Fibroblast of lung (primary cell): ENCODE measurements at regions not wholly inside any gene's neighbourhood (a gene's known extent, or its start where the extent isn't known, plus 50 kb on each side); places are given as distances from the start of the nearest gene placed in this dataset.

Experiments used
- DNase-seq, 2 donors: peaks; one replicate each; pipeline versions ENCODE4 v3.0.0 to v3.0.0-alpha.2; 2010; ENCODE audit warnings: low read depth in 2 of 2
- H2AFZ ChIP-seq: 2 replicates; pipeline ENCODE4 v1.5.1; 2012; ENCODE audit warnings: low read length, control low read depth, inconsistent platforms
- H3K27ac ChIP-seq: 2 replicates; pipeline ENCODE4 v1.5.1; 2011; ENCODE audit warnings: low read length, control low read depth; ENCODE audit not compliant: insufficient read depth
- H3K27me3 ChIP-seq: 2 replicates; pipeline ENCODE4 v1.5.1; 2011; ENCODE audit warnings: mild to moderate bottlenecking, low read length; ENCODE audit not compliant: control insufficient read depth, insufficient read depth
- H3K36me3 ChIP-seq: 2 replicates; pipeline ENCODE4 v1.5.1; 2011; ENCODE audit warnings: low read length; ENCODE audit not compliant: control insufficient read depth, insufficient read depth
- H3K4me1 ChIP-seq: 2 replicates; pipeline ENCODE4 v1.5.1; 2011; ENCODE audit warnings: low read length; ENCODE audit not compliant: control insufficient read depth, insufficient read depth; ENCODE audit errors: extremely low read depth
- H3K4me2 ChIP-seq: 2 replicates; pipeline ENCODE4 v1.5.1; 2011; ENCODE audit warnings: low read length, control low read depth; ENCODE audit not compliant: insufficient read depth; ENCODE audit errors: extremely low read depth
- H3K4me3 ChIP-seq, 4 experiments: fragments of 200-600 bp in 1 of 4; sonication (generic) in 1 of 4; replicated peaks in 1 of 4; 2 replicates each; pipeline ENCODE4 v1.5.1; 2011 to 2016; ENCODE audit warnings: low read length in 4 of 4, low read depth in 3 of 4, mild to moderate bottlenecking in 3 of 4, control low read depth in 2 of 4, inconsistent platforms in 1 of 4, mixed read lengths in 1 of 4; ENCODE audit not compliant: insufficient read depth in 1 of 4; ENCODE audit errors: control extremely low read depth in 1 of 4
- H3K79me2 ChIP-seq: 2 replicates; pipeline ENCODE4 v1.5.1; 2012; ENCODE audit warnings: mild to moderate bottlenecking, low read length, inconsistent platforms; ENCODE audit not compliant: control insufficient read depth, insufficient read depth
- H3K9ac ChIP-seq: 2 replicates; pipeline ENCODE4 v1.5.1; 2011; ENCODE audit warnings: mild to moderate bottlenecking, low read length, control low read depth; ENCODE audit not compliant: insufficient read depth
- H3K9me3 ChIP-seq: 2 replicates; pipeline ENCODE4 v1.5.1; 2012; ENCODE audit warnings: low read depth, low read length; ENCODE audit not compliant: control insufficient read depth, insufficient read depth
- H4K20me1 ChIP-seq: 2 replicates; pipeline ENCODE4 v1.5.1; 2011; ENCODE audit warnings: low read length; ENCODE audit not compliant: control insufficient read depth, insufficient read depth; ENCODE audit errors: extremely low read depth
- CTCF ChIP-seq, 2 donors: IDR thresholded peaks in 1 of 2; conservative IDR thresholded peaks in 1 of 2; 1 replicate in 1 of 2; 2 replicates in 1 of 2; pipeline ENCODE4 v1.5.1; 2011 to 2012; ENCODE audit warnings: low read length in 2 of 2, control low read depth in 1 of 2, inconsistent platforms in 1 of 2, low read depth in 1 of 2, mild to moderate bottlenecking in 1 of 2
- EZH2 ChIP-seq: IDR thresholded peaks from 2 replicates; pipeline ENCODE4 v1.5.1; 2012; ENCODE audit warnings: low read length, control low read depth, mild to moderate bottlenecking; ENCODE audit errors: missing control alignments

GRCh38 chr2:118689874-118690273, 157.6 kb downstream of the EN1 start:
- no peaks in the 10 kb centered on the region for H3K36me3 ChIP-seq
- no peak overlapping the region for H3K4me3 ChIP-seq
- H4K20me1 ChIP-seq = no peaks in the 10 kb centered on the region
- no peaks in the 10 kb centered on the region for H3K4me1 ChIP-seq
- no peaks in the 10 kb centered on the region for H3K27me3 ChIP-seq
- H3K9ac ChIP-seq = no peak overlapping the region
- H3K9me3 ChIP-seq = no peaks in the 10 kb centered on the region
- H3K4me2 ChIP-seq = no peak overlapping the region
- TF ChIP-seq EZH2 (no peak), CTCF (conservative IDR thresholded peaks at IDR 0.05 in 1 of 2, IDR thresholded peaks at IDR 0.05 in 1 of 2; ENCODE audit: low read depth in 1 of 2, low read length in 2 of 2) (no peak)
- no peak overlapping the region for H2AFZ ChIP-seq
- H3K79me2 ChIP-seq = no peaks in the 10 kb centered on the region
- DNase-seq = no peak
- no peak overlapping the region for H3K27ac ChIP-seq

GRCh38 chr2:118689456-118689855, 158.0 kb downstream of the EN1 start:
- Histone ChIP-seq H3K9ac (no peak overlapping the region), H3K4me1 (no peaks in the 10 kb centered on the region), H3K27ac (no peak overlapping the region), H4K20me1 (no peaks in the 10 kb centered on the region), H3K9me3 (no peaks in the 10 kb centered on the region), H3K4me3 (no peak overlapping the region), H2AFZ (no peak overlapping the region), H3K79me2 (no peaks in the 10 kb centered on the region), H3K4me2 (no peak overlapping the region), H3K36me3 (no peaks in the 10 kb centered on the region), H3K27me3 (no peaks in the 10 kb centered on the region)
- TF ChIP-seq EZH2 = no peak
- no peak for TF ChIP-seq CTCF (conservative IDR thresholded peaks at IDR 0.05 in 1 of 2, IDR thresholded peaks at IDR 0.05 in 1 of 2; ENCODE audit: low read depth in 1 of 2, low read length in 2 of 2)
- no peak for DNase-seq

GRCh38 chr2:118689033-118689432, 158.4 kb downstream of the EN1 start:
- Histone ChIP-seq H2AFZ (no peak overlapping the region), H4K20me1 (no peaks in the 10 kb centered on the region), H3K4me1 (no peaks in the 10 kb centered on the region), H3K4me3 (no peak overlapping the region), H3K79me2 (no peaks in the 10 kb centered on the region), H3K27ac (no peak overlapping the region), H3K4me2 (no peak overlapping the region), H3K27me3 (no peaks in the 10 kb centered on the region), H3K9me3 (no peaks in the 10 kb centered on the region), H3K36me3 (no peaks in the 10 kb centered on the region), H3K9ac (no peak overlapping the region)
- TF ChIP-seq CTCF (conservative IDR thresholded peaks at IDR 0.05 in 1 of 2, IDR thresholded peaks at IDR 0.05 in 1 of 2; ENCODE audit: low read depth in 1 of 2, low read length in 2 of 2) = no peak
- no peak for TF ChIP-seq EZH2
- no peak for DNase-seq
